ENCODE measurements at regions not wholly inside any gene's neighbourhood (a gene's known extent, or its start where the extent isn't known, plus 50 kb on each side); places are given as distances from the start of the nearest gene placed in this dataset.

GRCh38 chr6:68054756-68055155 is 580.3 kb upstream of the ADGRB3 start (continued):
- TF ChIP-seq, protein P1, sequence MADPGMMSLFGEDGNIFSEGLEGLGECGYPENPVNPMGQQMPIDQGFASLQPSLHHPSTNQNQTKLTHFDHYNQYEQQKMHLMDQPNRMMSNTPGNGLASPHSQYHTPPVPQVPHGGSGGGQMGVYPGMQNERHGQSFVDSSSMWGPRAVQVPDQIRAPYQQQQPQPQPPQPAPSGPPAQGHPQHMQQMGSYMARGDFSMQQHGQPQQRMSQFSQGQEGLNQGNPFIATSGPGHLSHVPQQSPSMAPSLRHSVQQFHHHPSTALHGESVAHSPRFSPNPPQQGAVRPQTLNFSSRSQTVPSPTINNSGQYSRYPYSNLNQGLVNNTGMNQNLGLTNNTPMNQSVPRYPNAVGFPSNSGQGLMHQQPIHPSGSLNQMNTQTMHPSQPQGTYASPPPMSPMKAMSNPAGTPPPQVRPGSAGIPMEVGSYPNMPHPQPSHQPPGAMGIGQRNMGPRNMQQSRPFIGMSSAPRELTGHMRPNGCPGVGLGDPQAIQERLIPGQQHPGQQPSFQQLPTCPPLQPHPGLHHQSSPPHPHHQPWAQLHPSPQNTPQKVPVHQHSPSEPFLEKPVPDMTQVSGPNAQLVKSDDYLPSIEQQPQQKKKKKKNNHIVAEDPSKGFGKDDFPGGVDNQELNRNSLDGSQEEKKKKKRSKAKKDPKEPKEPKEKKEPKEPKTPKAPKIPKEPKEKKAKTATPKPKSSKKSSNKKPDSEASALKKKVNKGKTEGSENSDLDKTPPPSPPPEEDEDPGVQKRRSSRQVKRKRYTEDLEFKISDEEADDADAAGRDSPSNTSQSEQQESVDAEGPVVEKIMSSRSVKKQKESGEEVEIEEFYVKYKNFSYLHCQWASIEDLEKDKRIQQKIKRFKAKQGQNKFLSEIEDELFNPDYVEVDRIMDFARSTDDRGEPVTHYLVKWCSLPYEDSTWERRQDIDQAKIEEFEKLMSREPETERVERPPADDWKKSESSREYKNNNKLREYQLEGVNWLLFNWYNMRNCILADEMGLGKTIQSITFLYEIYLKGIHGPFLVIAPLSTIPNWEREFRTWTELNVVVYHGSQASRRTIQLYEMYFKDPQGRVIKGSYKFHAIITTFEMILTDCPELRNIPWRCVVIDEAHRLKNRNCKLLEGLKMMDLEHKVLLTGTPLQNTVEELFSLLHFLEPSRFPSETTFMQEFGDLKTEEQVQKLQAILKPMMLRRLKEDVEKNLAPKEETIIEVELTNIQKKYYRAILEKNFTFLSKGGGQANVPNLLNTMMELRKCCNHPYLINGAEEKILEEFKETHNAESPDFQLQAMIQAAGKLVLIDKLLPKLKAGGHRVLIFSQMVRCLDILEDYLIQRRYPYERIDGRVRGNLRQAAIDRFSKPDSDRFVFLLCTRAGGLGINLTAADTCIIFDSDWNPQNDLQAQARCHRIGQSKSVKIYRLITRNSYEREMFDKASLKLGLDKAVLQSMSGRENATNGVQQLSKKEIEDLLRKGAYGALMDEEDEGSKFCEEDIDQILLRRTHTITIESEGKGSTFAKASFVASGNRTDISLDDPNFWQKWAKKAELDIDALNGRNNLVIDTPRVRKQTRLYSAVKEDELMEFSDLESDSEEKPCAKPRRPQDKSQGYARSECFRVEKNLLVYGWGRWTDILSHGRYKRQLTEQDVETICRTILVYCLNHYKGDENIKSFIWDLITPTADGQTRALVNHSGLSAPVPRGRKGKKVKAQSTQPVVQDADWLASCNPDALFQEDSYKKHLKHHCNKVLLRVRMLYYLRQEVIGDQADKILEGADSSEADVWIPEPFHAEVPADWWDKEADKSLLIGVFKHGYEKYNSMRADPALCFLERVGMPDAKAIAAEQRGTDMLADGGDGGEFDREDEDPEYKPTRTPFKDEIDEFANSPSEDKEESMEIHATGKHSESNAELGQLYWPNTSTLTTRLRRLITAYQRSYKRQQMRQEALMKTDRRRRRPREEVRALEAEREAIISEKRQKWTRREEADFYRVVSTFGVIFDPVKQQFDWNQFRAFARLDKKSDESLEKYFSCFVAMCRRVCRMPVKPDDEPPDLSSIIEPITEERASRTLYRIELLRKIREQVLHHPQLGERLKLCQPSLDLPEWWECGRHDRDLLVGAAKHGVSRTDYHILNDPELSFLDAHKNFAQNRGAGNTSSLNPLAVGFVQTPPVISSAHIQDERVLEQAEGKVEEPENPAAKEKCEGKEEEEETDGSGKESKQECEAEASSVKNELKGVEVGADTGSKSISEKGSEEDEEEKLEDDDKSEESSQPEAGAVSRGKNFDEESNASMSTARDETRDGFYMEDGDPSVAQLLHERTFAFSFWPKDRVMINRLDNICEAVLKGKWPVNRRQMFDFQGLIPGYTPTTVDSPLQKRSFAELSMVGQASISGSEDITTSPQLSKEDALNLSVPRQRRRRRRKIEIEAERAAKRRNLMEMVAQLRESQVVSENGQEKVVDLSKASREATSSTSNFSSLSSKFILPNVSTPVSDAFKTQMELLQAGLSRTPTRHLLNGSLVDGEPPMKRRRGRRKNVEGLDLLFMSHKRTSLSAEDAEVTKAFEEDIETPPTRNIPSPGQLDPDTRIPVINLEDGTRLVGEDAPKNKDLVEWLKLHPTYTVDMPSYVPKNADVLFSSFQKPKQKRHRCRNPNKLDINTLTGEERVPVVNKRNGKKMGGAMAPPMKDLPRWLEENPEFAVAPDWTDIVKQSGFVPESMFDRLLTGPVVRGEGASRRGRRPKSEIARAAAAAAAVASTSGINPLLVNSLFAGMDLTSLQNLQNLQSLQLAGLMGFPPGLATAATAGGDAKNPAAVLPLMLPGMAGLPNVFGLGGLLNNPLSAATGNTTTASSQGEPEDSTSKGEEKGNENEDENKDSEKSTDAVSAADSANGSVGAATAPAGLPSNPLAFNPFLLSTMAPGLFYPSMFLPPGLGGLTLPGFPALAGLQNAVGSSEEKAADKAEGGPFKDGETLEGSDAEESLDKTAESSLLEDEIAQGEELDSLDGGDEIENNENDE (IDR thresholded peaks at IDR 0.05; ENCODE audit: insufficient replicate concordance, low read length), result no peak
- TF ChIP-seq RFX5 (IDR thresholded peaks at IDR 0.05; ENCODE audit: borderline replicate concordance, low read depth, low read length) (no peak), TBP (IDR thresholded peaks at IDR 0.05; ENCODE audit: low read depth, low read length) (no peak), RBBP5 (IDR thresholded peaks at IDR 0.05; ENCODE audit: borderline replicate concordance, low read depth, low read length) (no peak), SAP30 (IDR thresholded peaks at IDR 0.05; ENCODE audit: insufficient read depth, insufficient replicate concordance, low read length) (no peak), TEAD4 (IDR thresholded peaks at IDR 0.05; ENCODE audit: low read depth, low read length) (no peak), KDM4A (IDR thresholded peaks at IDR 0.05; ENCODE audit: low read depth, low read length, severe bottlenecking) (no peak), PHF8 (conservative IDR thresholded peaks at IDR 0.05; ENCODE audit: low read depth, low read length) (no peak), ZNF274 (IDR thresholded peaks at IDR 0.05; ENCODE audit: borderline replicate concordance, extremely low read depth, low read length) (no peak)
- TF ChIP-seq, protein P2, sequence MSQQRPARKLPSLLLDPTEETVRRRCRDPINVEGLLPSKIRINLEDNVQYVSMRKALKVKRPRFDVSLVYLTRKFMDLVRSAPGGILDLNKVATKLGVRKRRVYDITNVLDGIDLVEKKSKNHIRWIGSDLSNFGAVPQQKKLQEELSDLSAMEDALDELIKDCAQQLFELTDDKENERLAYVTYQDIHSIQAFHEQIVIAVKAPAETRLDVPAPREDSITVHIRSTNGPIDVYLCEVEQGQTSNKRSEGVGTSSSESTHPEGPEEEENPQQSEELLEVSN (IDR thresholded peaks at IDR 0.05), result no peak
- TF ChIP-seq, protein P3, sequence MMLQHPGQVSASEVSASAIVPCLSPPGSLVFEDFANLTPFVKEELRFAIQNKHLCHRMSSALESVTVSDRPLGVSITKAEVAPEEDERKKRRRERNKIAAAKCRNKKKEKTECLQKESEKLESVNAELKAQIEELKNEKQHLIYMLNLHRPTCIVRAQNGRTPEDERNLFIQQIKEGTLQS (IDR thresholded peaks at IDR 0.05; ENCODE audit: insufficient read depth, low read depth, low read length), result no peak

All from H1 (cell line).